ENCODE measurements at regions not wholly inside any gene's neighbourhood (a gene's known extent, or its start where the extent isn't known, plus 50 kb on each side); places are given as distances from the start of the nearest gene placed in this dataset.

- DNase-seq = no peak
- no peak overlapping the region for H3K27ac ChIP-seq
- WGBS, 3 donors = 88 to 90% (median 90%) methylated on average over 11 of the region's 11 CpGs
- H3K4me3 ChIP-seq = no peak overlapping the region
- H3K9me3 ChIP-seq = no peaks in the 10 kb centered on the region
- no peaks in the 10 kb centered on the region for H3K4me1 ChIP-seq
- intact Hi-C loops (cut with DNase I) = no loop called here
- H3K27me3 ChIP-seq (ENCODE audit: insufficient read depth in 3 of 3, low read length in 2 of 3) = peaks cover 0 to 2% (median 0%) of the 10 kb centered on the region in 3 donors
- H3K36me3 ChIP-seq (ENCODE audit: insufficient read depth in 1 of 2, low read depth in 1 of 2) = no peaks in the 10 kb centered on the region
- no peak for ATAC-seq
- TF ChIP-seq, protein P1, sequence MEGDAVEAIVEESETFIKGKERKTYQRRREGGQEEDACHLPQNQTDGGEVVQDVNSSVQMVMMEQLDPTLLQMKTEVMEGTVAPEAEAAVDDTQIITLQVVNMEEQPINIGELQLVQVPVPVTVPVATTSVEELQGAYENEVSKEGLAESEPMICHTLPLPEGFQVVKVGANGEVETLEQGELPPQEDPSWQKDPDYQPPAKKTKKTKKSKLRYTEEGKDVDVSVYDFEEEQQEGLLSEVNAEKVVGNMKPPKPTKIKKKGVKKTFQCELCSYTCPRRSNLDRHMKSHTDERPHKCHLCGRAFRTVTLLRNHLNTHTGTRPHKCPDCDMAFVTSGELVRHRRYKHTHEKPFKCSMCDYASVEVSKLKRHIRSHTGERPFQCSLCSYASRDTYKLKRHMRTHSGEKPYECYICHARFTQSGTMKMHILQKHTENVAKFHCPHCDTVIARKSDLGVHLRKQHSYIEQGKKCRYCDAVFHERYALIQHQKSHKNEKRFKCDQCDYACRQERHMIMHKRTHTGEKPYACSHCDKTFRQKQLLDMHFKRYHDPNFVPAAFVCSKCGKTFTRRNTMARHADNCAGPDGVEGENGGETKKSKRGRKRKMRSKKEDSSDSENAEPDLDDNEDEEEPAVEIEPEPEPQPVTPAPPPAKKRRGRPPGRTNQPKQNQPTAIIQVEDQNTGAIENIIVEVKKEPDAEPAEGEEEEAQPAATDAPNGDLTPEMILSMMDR (IDR thresholded peaks at IDR 0.05) = no peak
Measured at GRCh38 chr5:2324788-2325187, 426.7 kb downstream of the IRX2 start.

DNA sequence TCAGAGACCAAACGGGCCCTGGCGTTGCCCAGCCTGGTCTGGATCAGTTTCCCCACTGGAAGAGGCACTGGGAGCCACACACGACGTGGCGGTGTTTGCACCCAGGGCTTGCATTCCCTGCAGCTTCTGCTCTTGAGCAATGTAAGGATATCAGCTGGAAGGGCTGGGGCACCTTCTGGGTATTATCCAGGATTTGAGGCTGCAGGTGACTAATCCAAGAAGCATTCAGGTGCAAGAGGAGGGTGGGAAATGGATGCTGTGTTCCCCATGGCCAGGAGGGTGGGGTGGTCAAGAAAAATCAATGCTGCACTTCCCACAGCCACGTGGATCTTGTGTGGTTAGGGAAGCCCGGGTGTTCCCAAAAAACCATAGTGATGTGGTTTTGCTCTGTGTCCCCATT lies 430.9 kb downstream of the IRX2 start:
- Histone ChIP-seq H3K27me3 (ENCODE audit: insufficient read depth in 3 of 3, low read length in 2 of 3) (peaks cover 0 to 2% (median 0%) of the 10 kb centered on the region in 3 donors), H3K9me3 (no peaks in the 10 kb centered on the region), H3K27ac (no peak overlapping the region), H3K4me1 (no peaks in the 10 kb centered on the region), H3K36me3 (ENCODE audit: insufficient read depth in 1 of 2, low read depth in 1 of 2) (no peaks in the 10 kb centered on the region), H3K4me3 (no peak overlapping the region)
- intact Hi-C loops (cut with DNase I) = no loop called here
- no peak for ATAC-seq
- TF ChIP-seq, protein P1 (IDR thresholded peaks at IDR 0.05) = no peak
- WGBS, 3 donors = 73 to 83% (median 76%) methylated on average over 7 of the region's 7 CpGs
- no peak for DNase-seq

DNA sequence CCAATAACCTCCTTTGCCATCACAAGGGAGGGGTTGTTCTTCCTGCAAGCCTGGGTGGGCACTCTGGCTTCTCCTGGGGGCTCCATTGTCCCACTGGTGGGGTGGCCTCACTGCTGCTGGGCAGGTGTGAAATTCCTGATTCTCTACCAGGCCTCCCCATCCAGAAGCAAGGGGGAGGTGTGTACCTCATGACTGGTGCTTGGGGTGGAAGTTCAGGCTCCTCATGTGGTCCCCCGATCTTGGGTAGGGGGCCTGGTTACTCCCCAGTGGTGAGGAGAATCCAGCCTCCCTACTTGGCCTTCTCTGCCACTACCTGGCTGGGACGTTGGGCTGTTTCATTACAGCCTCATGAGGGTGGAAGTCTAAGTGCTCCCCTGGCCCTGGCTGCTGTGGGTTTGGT lies 433.9 kb downstream of the IRX2 start:
- DNase-seq (no peak), ATAC-seq (no peak)
- no peak overlapping the region for H3K27ac ChIP-seq
- intact Hi-C loops (cut with DNase I) = no loop called here
- H3K27me3 ChIP-seq (ENCODE audit: insufficient read depth in 3 of 3, low read length in 2 of 3) = no peaks in the 10 kb centered on the region
- no peaks in the 10 kb centered on the region for H3K9me3 ChIP-seq
- no peaks in the 10 kb centered on the region for H3K36me3 ChIP-seq (ENCODE audit: insufficient read depth in 1 of 2, low read depth in 1 of 2)
- TF ChIP-seq, protein P1 (IDR thresholded peaks at IDR 0.05) = no peak
- 63 to 76% (median 74%) methylated on average over 2 of the region's 2 CpGs for WGBS, 3 donors
- no peak overlapping the region for H3K4me3 ChIP-seq
- H3K4me1 ChIP-seq = no peaks in the 10 kb centered on the region

GRCh38 chr5:2311851-2312250 lies 429.1 kb upstream of the IRX4 start:
- Histone ChIP-seq H3K27me3 (ENCODE audit: insufficient read depth in 3 of 3, low read length in 2 of 3) (no peaks in the 10 kb centered on the region), H3K9me3 (no peaks in the 10 kb centered on the region), H3K36me3 (ENCODE audit: insufficient read depth in 1 of 2, low read depth in 1 of 2) (no peaks in the 10 kb centered on the region), H3K27ac (no peak overlapping the region), H3K4me1 (no peaks in the 10 kb centered on the region), H3K4me3 (no peak overlapping the region)
- WGBS, 3 donors = 10 to 19% (median 17%) methylated on average over 3 of the region's 3 CpGs
- DNase-seq = no peak
- no peak for ATAC-seq
- TF ChIP-seq, protein P1 (IDR thresholded peaks at IDR 0.05) = no peak
- intact Hi-C loops (cut with DNase I) = no loop called here

GRCh38 chr5:2310946-2311345 lies 428.2 kb upstream of the IRX4 start:
- intact Hi-C loops (cut with DNase I) = no loop called here
- Histone ChIP-seq H3K27ac (no peak overlapping the region), H3K36me3 (ENCODE audit: insufficient read depth in 1 of 2, low read depth in 1 of 2) (no peaks in the 10 kb centered on the region), H3K9me3 (no peaks in the 10 kb centered on the region), H3K4me1 (no peaks in the 10 kb centered on the region), H3K4me3 (no peak overlapping the region), H3K27me3 (ENCODE audit: insufficient read depth in 3 of 3, low read length in 2 of 3) (no peaks in the 10 kb centered on the region)
- ATAC-seq (no peak), DNase-seq (no peak)
- WGBS, 3 donors = 77 to 83% (median 82%) methylated on average over 10 of the region's 10 CpGs
- TF ChIP-seq, protein P1 (IDR thresholded peaks at IDR 0.05) = no peak
